GM12878 (cell line): ENCODE measurements at regions not wholly inside any gene's neighbourhood (a gene's known extent, or its start where the extent isn't known, plus 50 kb on each side); places are given as distances from the start of the nearest gene placed in this dataset.

Source experiments
- ATAC-seq: fragments of 200-7000 bp; cut with Tn5 transposase; 3 replicates; pipeline ENCODE4 v1.9.1; 2020; ENCODE audit warnings: mild to moderate bottlenecking, moderate library complexity
- BruUV-seq: library from RNA; stranded (reverse); fragments of 400-500 nt; replicated peaks from 2 replicates; lab custom pipeline; 2021; lab: Mats Ljungman, UMichigan
- CTCF ChIA-PET: fragments of 300-600 bp; sonication (Branson Sonifier 250); formaldehyde crosslinking; extraction: SDS; loops from one replicate; lab custom pipeline; 2021; ENCODE audit warnings: inconsistent platforms; lab: Yijun Ruan, JAX
- POLR2A ChIA-PET: fragments of 350-600 bp; formaldehyde crosslinking; extraction: SDS; loops from one replicate; lab custom pipeline; 2021; ENCODE audit warnings: inconsistent platforms; lab: Charles Lee
- RAD21 ChIA-PET: fragments of 300-600 bp; sonication (Branson Sonifier 250); formaldehyde crosslinking; loops from one replicate; lab custom pipeline; 2023; ENCODE audit warnings: antibody characterized with exemption; ENCODE audit not compliant: unreplicated experiment; lab: Charles Lee
- SMC1A ChIA-PET: fragments of 300-600 bp; sonication (Branson Sonifier 250); formaldehyde crosslinking; loops from one replicate; lab custom pipeline; 2023; ENCODE audit not compliant: unreplicated experiment, uncharacterized antibody; lab: Charles Lee
- DNase-seq: peaks from one replicate; pipeline ENCODE4 v3.0.0-alpha.2; 2011; ENCODE audit warnings: low read depth, low spot score
- FAIRE-seq: peaks from 3 replicates; lab custom pipeline; 2011; peaks lifted over from hg19 to GRCh38; lab: Jason Lieb, UNC
- H2AFZ ChIP-seq: 2 replicates; pipeline ENCODE4 v1.6.0; 2011; ENCODE audit warnings: low read depth, low read length, control low read depth; ENCODE audit not compliant: control insufficient read depth
- H3K27ac ChIP-seq: 2 replicates; pipeline ENCODE4 v1.5.1; 2011; ENCODE audit warnings: control low read depth; ENCODE audit not compliant: control insufficient read depth, insufficient read depth
- H3K27me3 ChIP-seq, 2 experiments: replicated peaks in 1 of 2; 2 replicates each; pipeline versions ENCODE4 v1.6.0 to v1.6.1; 2011; ENCODE audit warnings: low read length in 1 of 2; ENCODE audit not compliant: control insufficient read depth in 2 of 2, insufficient read depth in 2 of 2
- H3K36me3 ChIP-seq, 2 experiments: 2 replicates each; pipeline ENCODE4 v1.5.1; 2011; ENCODE audit warnings: low read length in 1 of 2; ENCODE audit not compliant: control insufficient read depth in 2 of 2, insufficient read depth in 2 of 2
- H3K4me1 ChIP-seq: 2 replicates; pipeline ENCODE4 v1.6.1; 2011; ENCODE audit warnings: mild to moderate bottlenecking, low read length, moderate library complexity, mixed read lengths; ENCODE audit not compliant: control insufficient read depth, insufficient read depth
- H3K4me2 ChIP-seq: 2 replicates; pipeline ENCODE4 v1.6.0; 2011; ENCODE audit warnings: control low read depth; ENCODE audit not compliant: control insufficient read depth, insufficient read depth
- H3K4me3 ChIP-seq: fragments of 200-600 bp; sonication (generic); 2 replicates; pipeline ENCODE4 v1.5.1; 2016
- H3K79me2 ChIP-seq: 2 replicates; pipeline ENCODE4 v1.6.0; 2011; ENCODE audit warnings: low read length; ENCODE audit not compliant: control insufficient read depth, insufficient read depth
- H3K9ac ChIP-seq: 2 replicates; pipeline ENCODE4 v1.8.0; 2011; ENCODE audit warnings: low read length, control low read depth, mixed read lengths; ENCODE audit not compliant: control insufficient read depth, insufficient read depth
- H3K9me3 ChIP-seq: replicated peaks from 3 replicates; pipeline ENCODE4 v1.5.1; 2011; ENCODE audit warnings: mild to moderate bottlenecking, low read length; ENCODE audit not compliant: control insufficient read depth, insufficient read depth
- H4K20me1 ChIP-seq: 2 replicates; pipeline ENCODE4 v1.6.0; 2011; ENCODE audit not compliant: control insufficient read depth, insufficient read depth
- CHD2 ChIP-seq: IDR thresholded peaks from 2 replicates; pipeline ENCODE4 v1.6.1; 2011; ENCODE audit warnings: low read depth, low read length, improper control_type of control experiment, borderline replicate concordance
- E2F4 ChIP-seq: IDR thresholded peaks from 2 replicates; pipeline ENCODE4 v1.6.1; 2012; ENCODE audit warnings: low read depth, low read length, improper control_type of control experiment
- ELK1 ChIP-seq: IDR thresholded peaks from 2 replicates; pipeline ENCODE4 v1.6.1; 2012; ENCODE audit warnings: low read depth, low read length, improper control_type of control experiment
- IRF4 ChIP-seq: IDR thresholded peaks from 2 replicates; pipeline ENCODE4 v1.6.1; 2011; ENCODE audit warnings: low read depth, low read length
- MEF2A ChIP-seq: IDR thresholded peaks from 2 replicates; pipeline ENCODE4 v1.6.1; 2011; ENCODE audit warnings: low read depth, mild to moderate bottlenecking, low read length, moderate library complexity; ENCODE audit not compliant: insufficient read depth
- MEF2B ChIP-seq: fragments of 450-650 bp; IDR thresholded peaks from 2 replicates; pipeline ENCODE4 v1.6.1; 2018; ENCODE audit warnings: mild to moderate bottlenecking, moderate library complexity; ENCODE audit not compliant: partially characterized antibody, poor library complexity, severe bottlenecking
- TCF7 ChIP-seq: IDR thresholded peaks from 2 replicates; pipeline ENCODE4 v1.6.1; 2014; ENCODE audit warnings: antibody characterized with exemption, borderline replicate concordance
- ZBTB33 ChIP-seq: fragments of 450-650 bp; IDR thresholded peaks from 2 replicates; pipeline ENCODE4 v1.6.1; 2017; ENCODE audit warnings: mild to moderate bottlenecking
- ZNF622 ChIP-seq: fragments of 450-650 bp; IDR thresholded peaks from 2 replicates; pipeline ENCODE4 v1.6.1; 2017; ENCODE audit warnings: mild to moderate bottlenecking, inconsistent platforms
- WGBS: methylation state at CpG from one replicate; pipeline ENCODE4 v1.1.6; 2016; ENCODE audit warnings: low lambda C conversion rate; ENCODE audit not compliant: insufficient replicate concordance, insufficient coverage; ENCODE audit errors: missing lambda C conversion rate; 5-methylcytosine and 5-hydroxymethylcytosine counted together
- in situ Hi-C: fragments of 300-500 bp; cut with MboI; formaldehyde crosslinking; loops from 9 replicates; pipeline ENCODE4 v1.14.3; 2018; ENCODE audit warnings: mixed read lengths
- intact Hi-C: fragments of 100-400 bp; cut with micrococcal nuclease; formaldehyde crosslinking; loops from one replicate; pipeline ENCODE4 v1.14.2; 2022; ENCODE audit not compliant: unreplicated experiment

GRCh38 chr4:14529653-14530052, 472.6 kb upstream of the CPEB2 start:
- ATAC-seq = no peak
- Histone ChIP-seq H4K20me1 (no peaks in the 10 kb centered on the region), H3K27me3 (no peaks in the 10 kb centered on the region), H3K27ac (no peak overlapping the region), H3K36me3 (no peaks in the 10 kb centered on the region), H3K4me1 (no peaks in the 10 kb centered on the region), H3K4me3 (no peak overlapping the region), H3K9me3 (no peaks in the 10 kb centered on the region), H2AFZ (no peak overlapping the region), H3K79me2 (no peaks in the 10 kb centered on the region), H3K4me2 (no peak overlapping the region), H3K9ac (no peak overlapping the region)
- RAD21 ChIA-PET = no interaction called here
- DNase-seq = no peak
- WGBS = 12% methylated on average over 4 of the region's 4 CpGs
- intact Hi-C loops = no loop called here
- no TSS peak for BruUV-seq
- POLR2A ChIA-PET = no interaction called here
- in situ Hi-C loops = no loop called here
- TF ChIP-seq ZNF622 (no peak), MEF2A (no peak), IRF4 (no peak), CHD2 (no peak), E2F4 (no peak), ZBTB33 (no peak), MEF2B (no peak), TCF7 (no peak), ELK1 (no peak)
- no peak for FAIRE-seq
- SMC1A ChIA-PET = no interaction called here
- CTCF ChIA-PET = no interaction called here
